ENCODE measurements at regions not wholly inside any gene's neighbourhood (a gene's known extent, or its start where the extent isn't known, plus 50 kb on each side); places are given as distances from the start of the nearest gene placed in this dataset.
"Not testable (repeated sequence)": the region's sequence is repeated elsewhere in the genome, so short reads cannot be mapped to it uniquely, and the experiment has no call there.

- no peak for TF ChIP-seq CTCF (IDR thresholded peaks at IDR 0.05; ENCODE audit: insufficient read depth, low read depth, low read length)
- no peak for DNase-seq (ENCODE audit: low read depth)
- H3K4me3 ChIP-seq (ENCODE audit: low read depth, low read length), result no peak overlapping the region
These were observed 51.9 kb upstream of the TBL1XR1 start for GRCh38 chr3:177249203-177249602.

- no peak for DNase-seq (ENCODE audit: low read depth)
- H3K4me3 ChIP-seq (ENCODE audit: low read depth, low read length), result no peak overlapping the region
- no peak for TF ChIP-seq CTCF (IDR thresholded peaks at IDR 0.05; ENCODE audit: insufficient read depth, low read depth, low read length)
These were observed 52.9 kb upstream of the TBL1XR1 start for GRCh38 chr3:177250151-177250550.

- DNase-seq (ENCODE audit: low read depth), result no peak
- H3K4me3 ChIP-seq (ENCODE audit: low read depth, low read length), result no peak overlapping the region
- TF ChIP-seq CTCF (IDR thresholded peaks at IDR 0.05; ENCODE audit: insufficient read depth, low read depth, low read length), result no peak
These were observed 54.5 kb upstream of the TBL1XR1 start for GRCh38 chr3:177251755-177252154.

- H3K4me3 ChIP-seq (ENCODE audit: low read depth, low read length), result no peak overlapping the region
- no peak for TF ChIP-seq CTCF (IDR thresholded peaks at IDR 0.05; ENCODE audit: insufficient read depth, low read depth, low read length)
- DNase-seq (ENCODE audit: low read depth), result peak; percentile 29
These were observed 59.7 kb upstream of the TBL1XR1 start for GRCh38 chr3:177257006-177257405.

GRCh38 chr3:177257625-177258024, 60.3 kb upstream of the TBL1XR1 start:
- H3K4me3 ChIP-seq (ENCODE audit: low read depth, low read length), result no peak overlapping the region
- no peak for TF ChIP-seq CTCF (IDR thresholded peaks at IDR 0.05; ENCODE audit: insufficient read depth, low read depth, low read length)
- no peak for DNase-seq (ENCODE audit: low read depth)

GRCh38 chr3:177262396-177262795, 65.1 kb upstream of the TBL1XR1 start:
- DNase-seq (ENCODE audit: low read depth), result no peak
- TF ChIP-seq CTCF (IDR thresholded peaks at IDR 0.05; ENCODE audit: insufficient read depth, low read depth, low read length), result no peak
- H3K4me3 ChIP-seq (ENCODE audit: low read depth, low read length), result no peak overlapping the region

GRCh38 chr3:177263615-177264368, 66.5 kb upstream of the TBL1XR1 start:
- DNase-seq (ENCODE audit: low read depth), result peak; percentile 29
- H3K4me3 ChIP-seq (ENCODE audit: low read depth, low read length), result no peak overlapping the region
- no peak for TF ChIP-seq CTCF (IDR thresholded peaks at IDR 0.05; ENCODE audit: insufficient read depth, low read depth, low read length)

GRCh38 chr3:177271811-177272501, 74.7 kb upstream of the TBL1XR1 start:
- H3K4me3 ChIP-seq (ENCODE audit: low read depth, low read length); DNase-seq (ENCODE audit: low read depth): not testable (repeated sequence)
